OCI-LY1 (cell line): ENCODE measurements at regions not wholly inside any gene's neighbourhood (a gene's known extent, or its start where the extent isn't known, plus 50 kb on each side); places are given as distances from the start of the nearest gene placed in this dataset.

ENCODE experiments used
- H2AFZ ChIP-seq: fragments of 200-600 bp; sonication (generic), shearing (Covaris generic); 2 replicates; pipeline ENCODE4 v1.6.0; 2014; ENCODE audit warnings: antibody characterized with exemption, mild to moderate bottlenecking, low read length
- H3F3A ChIP-seq: fragments of 200-600 bp; sonication (generic), shearing (Covaris generic); 2 replicates; pipeline ENCODE4 v1.6.0; 2014; ENCODE audit warnings: mild to moderate bottlenecking, antibody characterized with exemption, low read length, moderate library complexity; ENCODE audit not compliant: insufficient read depth
- H3K27ac ChIP-seq: fragments of 200-600 bp; sonication (generic); 2 replicates; pipeline ENCODE4 v1.5.1; 2014; ENCODE audit warnings: low read length, mixed run types, mild to moderate bottlenecking, low read depth; ENCODE audit not compliant: poor library complexity, severe bottlenecking
- H3K27me3 ChIP-seq: fragments of 200-600 bp; sonication (generic); 2 replicates; pipeline ENCODE4 v1.6.0; 2014; ENCODE audit warnings: antibody characterized with exemption, mild to moderate bottlenecking, low read length, moderate library complexity; ENCODE audit not compliant: insufficient read depth
- H3K36me3 ChIP-seq: fragments of 200-600 bp; sonication (generic); 2 replicates; pipeline ENCODE4 v1.6.1; 2014; ENCODE audit warnings: mild to moderate bottlenecking, antibody characterized with exemption, low read length, moderate library complexity, mixed read lengths; ENCODE audit not compliant: insufficient read depth
- H3K4me1 ChIP-seq: fragments of 200-600 bp; sonication (generic); 2 replicates; pipeline ENCODE4 v1.5.1; 2014; ENCODE audit warnings: mild to moderate bottlenecking, low read length, moderate library complexity; ENCODE audit not compliant: insufficient read depth, severe bottlenecking
- H3K4me2 ChIP-seq: fragments of 200-600 bp; sonication (generic), shearing (Covaris generic); 2 replicates; pipeline ENCODE4 v1.6.1; 2014; ENCODE audit warnings: low read length
- H3K4me3 ChIP-seq: fragments of 200-600 bp; sonication (generic); 2 replicates; pipeline ENCODE4 v1.5.1; 2014; ENCODE audit warnings: low read length, low read depth, mild to moderate bottlenecking, mixed read lengths; ENCODE audit not compliant: poor library complexity, severe bottlenecking
- H3K79me2 ChIP-seq: fragments of 200-600 bp; shearing (Covaris generic); 2 replicates; pipeline ENCODE4 v1.6.1; 2016; ENCODE audit warnings: mixed run types, low read length, mixed read lengths; ENCODE audit not compliant: insufficient read depth
- H3K9ac ChIP-seq: fragments of 200-600 bp; sonication (generic), shearing (Covaris generic); 2 replicates; pipeline ENCODE4 v1.6.1; 2014; ENCODE audit warnings: mild to moderate bottlenecking, low read length, mixed read lengths
- H3K9me2 ChIP-seq: fragments of 200-600 bp; sonication (generic), shearing (Covaris generic); 2 replicates; pipeline ENCODE4 v1.6.1; 2014; ENCODE audit warnings: low read depth, mild to moderate bottlenecking, low read length, mixed read lengths
- H3K9me3 ChIP-seq: fragments of 200-600 bp; shearing (Covaris generic); 2 replicates; pipeline ENCODE4 v1.6.1; 2014; ENCODE audit warnings: low read length, mixed read lengths
- H4K20me1 ChIP-seq: fragments of 200-600 bp; sonication (generic), shearing (Covaris generic); 2 replicates; pipeline ENCODE4 v1.6.0; 2016; ENCODE audit warnings: mild to moderate bottlenecking, low read length; ENCODE audit not compliant: insufficient read depth
- EZH2 ChIP-seq: fragments of 200-600 bp; sonication (generic), shearing (Covaris generic); IDR thresholded peaks from 2 replicates; pipeline ENCODE4 v1.8.0; 2017; ENCODE audit warnings: borderline replicate concordance, mixed run types, mild to moderate bottlenecking, antibody characterized with exemption, low read length, moderate library complexity, mixed read lengths
- TF ChIP-seq, protein P1 (sequence below): fragments of 200-600 bp; sonication (generic), shearing (Covaris generic); IDR thresholded peaks from 2 replicates; pipeline ENCODE4 v1.5.1; 2017; ENCODE audit warnings: mild to moderate bottlenecking, antibody characterized with exemption, low read length, moderate library complexity, mixed read lengths

DNA sequence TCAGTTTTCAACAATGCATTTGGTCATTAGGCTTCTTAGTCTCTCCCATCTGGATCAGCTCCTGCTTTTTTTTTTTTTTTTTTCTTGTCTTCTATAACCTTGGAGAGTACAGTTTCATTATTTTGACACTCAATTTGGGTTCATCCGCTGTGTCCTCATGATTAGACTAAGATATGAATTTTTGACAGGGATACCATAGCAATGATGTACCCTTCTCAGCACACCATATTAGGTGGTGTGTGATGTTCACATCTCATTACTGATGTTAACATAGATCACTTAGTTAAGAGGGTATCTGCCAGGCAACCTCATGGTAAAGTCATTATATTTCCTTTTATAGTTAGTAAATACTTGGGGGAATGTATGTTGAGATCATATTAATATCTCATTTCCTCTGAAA, 445.5 kb upstream of the IGFBP3 start:
- TF ChIP-seq, protein P1, sequence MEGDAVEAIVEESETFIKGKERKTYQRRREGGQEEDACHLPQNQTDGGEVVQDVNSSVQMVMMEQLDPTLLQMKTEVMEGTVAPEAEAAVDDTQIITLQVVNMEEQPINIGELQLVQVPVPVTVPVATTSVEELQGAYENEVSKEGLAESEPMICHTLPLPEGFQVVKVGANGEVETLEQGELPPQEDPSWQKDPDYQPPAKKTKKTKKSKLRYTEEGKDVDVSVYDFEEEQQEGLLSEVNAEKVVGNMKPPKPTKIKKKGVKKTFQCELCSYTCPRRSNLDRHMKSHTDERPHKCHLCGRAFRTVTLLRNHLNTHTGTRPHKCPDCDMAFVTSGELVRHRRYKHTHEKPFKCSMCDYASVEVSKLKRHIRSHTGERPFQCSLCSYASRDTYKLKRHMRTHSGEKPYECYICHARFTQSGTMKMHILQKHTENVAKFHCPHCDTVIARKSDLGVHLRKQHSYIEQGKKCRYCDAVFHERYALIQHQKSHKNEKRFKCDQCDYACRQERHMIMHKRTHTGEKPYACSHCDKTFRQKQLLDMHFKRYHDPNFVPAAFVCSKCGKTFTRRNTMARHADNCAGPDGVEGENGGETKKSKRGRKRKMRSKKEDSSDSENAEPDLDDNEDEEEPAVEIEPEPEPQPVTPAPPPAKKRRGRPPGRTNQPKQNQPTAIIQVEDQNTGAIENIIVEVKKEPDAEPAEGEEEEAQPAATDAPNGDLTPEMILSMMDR, result no peak
- no peak for TF ChIP-seq EZH2
- Histone ChIP-seq H3K36me3 (no peaks in the 10 kb centered on the region), H3K9ac (no peak overlapping the region), H3K9me3 (no peaks in the 10 kb centered on the region), H3K4me1 (no peaks in the 10 kb centered on the region), H2AFZ (no peak overlapping the region), H3K4me2 (no peak overlapping the region), H3K9me2 (no peaks in the 10 kb centered on the region), H4K20me1 (no peaks in the 10 kb centered on the region), H3K27me3 (0 out of 2 replicates have a peak, but pooled peaks cover 3% of the 10 kb centered on the region), H3K79me2 (no peaks in the 10 kb centered on the region), H3K4me3 (no peak overlapping the region), H3K27ac (no peak overlapping the region), H3F3A (no peaks in the 10 kb centered on the region)

DNA sequence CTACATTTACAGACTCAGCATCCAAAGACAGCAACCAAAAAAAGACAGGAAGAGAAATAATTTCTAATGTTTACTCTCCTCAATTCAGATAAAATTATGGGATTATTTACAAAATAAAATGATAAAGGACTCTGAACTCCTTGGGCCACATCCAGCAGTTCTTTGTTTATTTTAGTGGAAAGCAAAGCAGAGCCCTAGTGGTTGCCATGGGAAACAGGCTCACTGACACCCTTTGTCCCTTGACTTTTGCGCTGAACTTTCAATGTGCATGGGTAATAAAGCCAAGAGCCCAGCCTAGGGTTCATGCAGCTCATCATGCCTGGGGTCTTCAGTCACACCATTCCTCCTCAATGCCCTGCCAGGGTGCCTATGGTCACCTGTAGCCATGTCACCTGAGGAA, 442.6 kb upstream of the IGFBP3 start:
- H3K79me2 ChIP-seq, result no peaks in the 10 kb centered on the region
- H2AFZ ChIP-seq, result no peak overlapping the region
- H3K4me2 ChIP-seq, result no peak overlapping the region
- H4K20me1 ChIP-seq, result no peaks in the 10 kb centered on the region
- H3K36me3 ChIP-seq, result no peaks in the 10 kb centered on the region
- no peaks in the 10 kb centered on the region for H3F3A ChIP-seq
- H3K9ac ChIP-seq, result no peak overlapping the region
- no peak overlapping the region for H3K4me3 ChIP-seq
- no peak for TF ChIP-seq EZH2
- TF ChIP-seq, protein P1, result no peak
- no peaks in the 10 kb centered on the region for H3K9me2 ChIP-seq
- no peaks in the 10 kb centered on the region for H3K27me3 ChIP-seq
- H3K4me1 ChIP-seq, result no peaks in the 10 kb centered on the region
- H3K9me3 ChIP-seq, result no peaks in the 10 kb centered on the region
- H3K27ac ChIP-seq, result no peak overlapping the region

DNA sequence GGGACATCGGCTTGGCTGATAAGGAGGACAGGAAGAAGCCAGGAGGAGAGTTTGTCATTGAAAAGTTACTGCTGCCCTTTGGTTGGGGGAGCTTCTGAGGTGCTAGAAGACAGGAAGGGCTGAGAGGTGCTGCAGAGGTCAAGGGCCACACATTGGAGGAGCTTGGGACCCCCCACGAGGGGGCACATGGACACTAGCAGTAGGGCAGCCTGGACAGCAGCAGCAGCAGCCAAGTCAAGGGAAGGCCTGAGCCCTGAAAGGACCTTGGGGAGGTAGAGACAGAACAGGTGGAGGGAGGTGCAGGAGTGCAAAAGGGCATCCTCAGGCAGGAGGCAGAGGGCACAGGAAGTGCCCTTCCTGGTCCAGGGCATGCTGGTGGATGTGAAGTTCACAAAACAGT, 439.7 kb upstream of the IGFBP3 start:
- Histone ChIP-seq H3K4me2 (no peak overlapping the region), H3K9me3 (no peaks in the 10 kb centered on the region), H3K27ac (no peak overlapping the region), H3F3A (no peaks in the 10 kb centered on the region), H3K9ac (no peak overlapping the region), H3K4me3 (no peak overlapping the region), H3K27me3 (no peaks in the 10 kb centered on the region), H2AFZ (no peak overlapping the region), H3K36me3 (no peaks in the 10 kb centered on the region), H4K20me1 (no peaks in the 10 kb centered on the region), H3K9me2 (no peaks in the 10 kb centered on the region), H3K4me1 (no peaks in the 10 kb centered on the region), H3K79me2 (no peaks in the 10 kb centered on the region)
- TF ChIP-seq, protein P1, result no peak
- no peak for TF ChIP-seq EZH2
